ENCODE measurements at regions not wholly inside any gene's neighbourhood (a gene's known extent, or its start where the extent isn't known, plus 50 kb on each side); places are given as distances from the start of the nearest gene placed in this dataset.

DNA sequence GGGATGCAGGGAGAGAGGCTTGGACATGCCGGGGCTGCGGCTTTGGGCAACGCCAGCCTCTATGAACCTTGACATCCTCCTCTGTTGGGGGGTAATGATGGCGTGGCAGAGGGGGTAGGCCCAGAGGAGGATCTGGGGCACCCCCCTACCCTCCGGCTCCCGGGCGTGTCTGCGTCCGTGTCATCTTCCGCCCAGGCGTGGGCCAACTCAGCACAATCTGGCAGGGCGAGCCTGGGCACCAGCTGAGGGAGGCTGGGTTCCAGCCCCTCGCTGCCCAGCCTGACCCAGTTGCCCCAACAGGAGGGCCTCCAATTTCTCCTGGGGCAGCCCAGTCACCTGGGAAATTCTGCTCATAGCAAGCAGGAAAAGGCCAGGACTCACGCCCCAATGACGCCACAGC, 62.9 kb upstream of the IL17B start:
- no peak for DNase-seq

DNA sequence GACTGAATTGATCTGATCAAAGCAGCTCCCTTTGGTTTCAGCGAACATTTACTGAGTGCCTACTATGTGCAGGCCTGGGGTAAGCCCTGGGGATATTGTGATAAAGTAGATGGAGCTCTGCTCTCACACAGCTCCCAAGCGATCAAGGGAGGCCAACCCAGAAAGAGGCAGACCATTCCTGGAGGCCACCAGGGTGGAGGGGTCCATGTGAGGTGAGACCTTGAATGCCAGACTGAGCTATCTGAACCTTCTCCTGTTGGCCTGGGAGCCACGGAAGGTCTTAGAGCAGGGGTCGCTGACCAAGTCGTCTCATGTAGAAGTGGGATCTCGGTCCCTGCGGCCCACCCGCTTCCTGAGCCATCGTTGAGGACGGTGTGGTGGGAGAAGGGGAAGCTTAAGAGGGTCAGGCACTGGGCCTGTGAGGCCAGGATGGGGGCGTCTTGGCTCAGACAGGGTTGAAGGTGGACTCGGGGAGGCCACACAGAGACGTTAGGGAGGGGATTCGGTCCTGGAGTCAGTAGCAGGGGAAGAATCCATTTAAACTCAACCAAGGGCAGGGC, 62.2 kb upstream of the IL17B start:
- no peak for DNase-seq

DNA sequence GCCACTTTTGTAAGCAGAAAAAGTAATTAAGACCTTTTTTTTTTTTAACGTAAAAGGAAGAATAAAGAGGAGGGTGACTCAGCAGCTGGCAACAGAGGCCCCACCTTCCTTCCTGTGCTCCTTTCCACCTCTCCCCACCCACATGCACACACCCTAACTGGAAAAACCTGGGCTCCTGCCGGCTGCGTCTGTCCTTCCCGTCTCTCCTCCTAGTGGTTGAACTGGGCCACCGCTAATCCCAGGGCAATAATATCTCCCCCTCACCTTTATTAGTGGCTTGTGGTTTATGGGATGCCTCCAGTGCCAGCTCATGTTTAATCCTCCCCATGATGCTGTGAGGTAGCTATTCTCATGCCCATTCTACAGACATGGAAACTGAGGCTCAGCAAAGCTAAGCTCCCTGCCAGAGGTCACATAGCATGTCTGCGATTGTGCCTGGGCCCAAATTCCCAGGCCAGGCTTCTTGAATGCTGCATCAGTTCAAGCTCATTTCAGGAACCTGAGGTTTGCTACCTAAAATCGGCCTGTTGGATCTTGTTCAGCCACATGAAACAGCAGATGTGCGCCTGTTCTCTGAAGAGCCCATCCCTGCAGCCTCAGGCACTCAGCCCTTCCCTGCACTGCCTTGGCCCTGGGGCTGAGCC, 60.9 kb upstream of the IL17B start:
- no peak for DNase-seq

DNA sequence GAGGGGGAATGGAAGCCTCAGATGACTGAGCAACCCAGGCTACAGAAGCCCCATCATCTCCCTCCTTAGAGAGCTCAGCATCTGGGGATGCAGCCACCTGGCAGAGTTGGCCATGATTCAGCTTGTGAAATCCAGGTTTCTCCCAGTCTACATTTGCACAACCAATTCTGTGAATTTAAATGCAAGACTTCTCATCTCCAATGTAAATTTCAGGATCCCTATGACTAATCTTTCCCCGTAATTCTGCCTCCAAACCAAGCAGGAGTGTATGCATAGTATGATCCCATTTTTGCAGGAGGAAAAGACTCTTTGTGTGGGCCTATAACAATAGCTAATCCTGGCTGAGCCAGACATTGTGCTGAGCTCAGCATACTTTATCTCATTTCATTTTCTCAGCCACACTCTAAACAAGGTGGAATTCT, 59.6 kb upstream of the IL17B start:
- DNase-seq = no peak

DNA sequence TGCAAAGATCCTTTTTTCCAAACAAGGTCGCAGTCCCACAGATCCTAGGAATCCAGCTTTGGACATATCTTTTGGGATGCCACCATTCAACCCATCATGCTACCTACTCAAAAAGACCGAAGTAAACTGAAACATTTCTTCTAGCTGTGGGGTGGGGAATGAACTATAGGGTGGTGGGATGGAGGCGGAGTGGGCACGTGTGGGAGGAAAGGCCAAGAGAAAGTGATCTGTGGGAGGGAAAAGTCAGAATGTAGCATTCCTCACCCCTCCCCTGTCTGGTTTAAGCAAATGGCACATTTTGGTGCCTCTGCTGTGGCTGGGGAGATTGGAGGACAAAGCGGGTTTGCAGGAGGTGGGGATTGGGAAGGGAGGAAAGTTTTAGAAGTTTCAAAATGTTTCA, 59.2 kb upstream of the IL17B start:
- DNase-seq = no peak

DNA sequence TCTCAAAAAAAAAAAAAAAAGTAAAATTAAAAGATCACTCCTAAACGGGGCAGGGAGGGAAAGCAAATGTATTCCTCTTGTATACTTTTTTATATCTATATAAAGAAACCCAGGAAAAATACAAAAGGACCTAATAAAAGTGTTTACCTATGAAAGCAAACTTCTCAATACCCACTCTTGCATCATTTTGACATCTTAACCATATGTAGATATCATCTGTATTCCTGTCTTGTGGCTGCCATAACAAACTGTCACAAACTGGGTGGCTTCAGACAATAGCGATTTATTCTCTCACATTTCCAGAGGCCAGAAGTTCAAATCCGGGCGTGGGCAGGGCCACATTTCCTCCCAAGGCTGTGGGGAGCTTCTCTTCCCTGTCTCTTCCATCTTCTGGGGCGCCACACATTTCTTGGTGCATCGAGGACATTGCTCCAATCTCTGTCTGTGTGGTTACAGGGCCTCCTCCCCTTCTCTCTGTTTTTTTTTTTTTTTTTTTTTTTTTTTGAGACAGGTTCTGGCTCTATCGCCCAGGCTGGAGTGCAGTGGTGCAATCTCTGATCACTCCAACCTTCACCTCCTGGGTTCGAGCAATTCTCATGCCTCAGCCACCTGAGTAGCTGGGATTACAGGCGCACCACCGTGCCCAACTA, 58.4 kb upstream of the IL17B start:
- no peak for DNase-seq

DNA sequence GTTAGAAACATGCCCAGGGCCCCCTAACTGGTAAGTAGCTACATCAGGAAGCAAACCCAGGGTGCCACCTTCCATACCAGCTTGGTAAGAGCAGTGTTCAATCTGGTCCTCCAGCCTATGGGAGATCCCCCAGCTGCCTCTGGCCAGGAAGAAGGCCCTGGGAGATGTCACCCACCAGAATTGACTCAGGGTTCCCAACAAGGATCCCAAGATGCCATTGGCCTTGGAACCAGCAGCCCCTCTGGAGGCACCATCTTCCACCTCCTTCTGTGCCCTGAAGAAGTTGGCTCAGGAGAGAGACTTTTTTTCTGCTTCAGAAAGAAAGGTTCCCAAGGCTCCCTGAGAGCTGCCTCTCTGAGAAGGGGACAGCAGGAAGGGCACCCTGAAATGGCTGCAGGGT, 56.6 kb upstream of the IL17B start:
- no peak for DNase-seq

DNA sequence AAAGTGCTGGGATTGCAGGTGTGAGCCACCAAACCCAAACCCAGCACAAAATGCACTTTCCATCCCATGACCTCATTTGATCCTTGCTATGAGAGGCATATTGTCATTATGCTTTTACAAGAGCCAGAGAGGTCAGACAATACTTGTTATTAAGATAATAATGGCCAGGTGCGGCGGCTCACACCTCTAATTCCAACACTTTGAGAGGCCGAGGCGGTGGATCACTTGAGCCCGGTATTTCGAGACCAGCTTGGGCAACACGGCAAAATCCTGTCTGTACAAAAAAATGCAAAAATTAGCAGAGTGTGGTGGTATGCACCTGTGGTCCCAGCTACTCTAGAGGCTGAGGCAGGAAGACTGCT, 55.9 kb upstream of the IL17B start:
- no peak for DNase-seq

DNA sequence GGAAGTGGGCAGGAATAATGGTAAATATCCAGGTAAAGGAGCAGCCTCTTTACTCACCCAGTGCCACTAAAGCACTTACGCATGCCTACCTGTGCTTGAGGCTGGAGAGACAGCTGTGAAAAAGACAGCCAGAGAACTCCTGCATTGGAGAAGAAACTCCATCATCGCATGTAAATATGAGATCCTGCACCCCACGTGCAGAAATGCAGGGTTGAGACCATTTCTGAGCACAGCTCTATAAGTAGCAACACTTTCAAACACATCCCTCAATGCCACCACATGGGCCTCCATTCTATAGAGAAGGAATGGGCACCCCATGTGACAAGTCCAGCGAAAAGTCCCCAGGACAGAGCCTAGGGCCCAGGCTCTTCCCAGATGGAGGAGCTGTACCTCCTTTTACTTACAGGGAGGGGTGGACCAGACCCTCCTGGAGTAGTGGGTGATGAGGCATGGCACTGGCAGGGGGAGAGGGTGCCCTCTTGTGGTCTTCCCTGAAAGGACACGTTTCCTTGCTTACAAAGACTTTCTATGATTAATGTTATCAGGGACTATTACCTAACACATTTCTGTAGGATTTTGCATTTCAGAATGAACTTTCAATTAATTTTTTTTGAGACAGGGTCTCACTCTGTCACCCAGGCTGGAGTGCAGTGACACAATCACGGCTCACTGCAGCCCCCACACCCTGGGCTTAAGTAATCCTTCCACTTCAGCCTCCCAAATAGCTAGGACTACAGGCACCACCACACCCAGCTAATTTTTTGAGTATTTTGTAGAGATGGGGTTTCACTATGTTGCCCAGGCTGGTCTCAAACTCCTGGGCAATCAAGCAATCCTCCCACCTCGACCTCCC, 55.3 kb upstream of the IL17B start:
- DNase-seq = peak; percentile 66

DNA sequence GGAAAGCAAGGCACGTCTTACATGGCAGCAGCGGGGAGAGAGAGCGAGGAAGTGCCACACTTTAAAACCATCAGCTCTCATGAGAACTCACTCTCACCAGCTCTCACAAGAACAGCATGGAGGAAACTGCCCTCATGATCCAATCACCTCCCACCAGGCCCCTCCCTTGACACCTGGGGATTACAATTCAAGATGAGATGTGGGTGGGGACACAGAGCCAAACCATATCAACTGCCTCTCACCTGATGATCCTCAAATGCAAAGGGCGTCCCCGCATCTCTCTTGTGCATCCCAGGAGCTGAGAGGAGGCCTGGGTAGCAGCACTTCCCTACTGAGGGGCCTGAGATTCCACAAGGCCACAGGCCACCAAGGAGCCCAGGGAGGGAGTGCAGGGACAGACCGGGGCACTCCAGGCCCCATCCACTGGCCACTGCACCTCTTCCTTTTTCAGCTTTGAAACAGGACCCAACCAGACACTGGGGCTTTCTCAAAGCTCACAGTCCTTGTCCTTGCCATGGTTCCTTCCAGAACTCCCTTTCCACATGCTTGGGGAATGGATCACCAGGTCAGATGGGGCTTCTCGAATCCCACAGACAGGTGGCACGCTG, 54.5 kb upstream of the IL17B start:
- DNase-seq = no peak

DNA sequence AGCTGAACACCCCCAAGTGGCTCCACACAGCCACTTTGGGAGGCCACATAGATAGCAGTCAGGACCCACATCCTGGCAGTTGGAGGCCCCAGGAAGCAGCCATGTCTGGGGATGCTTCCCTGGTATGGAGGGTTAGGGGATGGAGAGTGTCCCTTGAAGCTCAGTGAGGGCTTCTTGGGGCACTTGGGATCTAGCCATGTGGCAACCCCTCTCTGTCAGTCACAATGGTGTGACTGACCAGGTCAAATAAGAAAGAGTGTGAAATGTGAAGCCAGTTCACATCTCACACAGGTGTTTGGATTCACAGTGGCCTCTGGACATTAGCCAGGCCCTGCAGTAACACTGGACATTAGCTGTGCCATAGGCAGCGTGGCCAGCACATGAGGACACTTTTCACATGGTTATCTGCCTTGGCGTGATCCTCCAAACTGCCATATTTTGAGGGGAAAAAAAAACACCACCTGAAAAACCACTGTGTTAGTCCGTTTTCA, 53.9 kb upstream of the IL17B start:
- no peak for DNase-seq

DNA sequence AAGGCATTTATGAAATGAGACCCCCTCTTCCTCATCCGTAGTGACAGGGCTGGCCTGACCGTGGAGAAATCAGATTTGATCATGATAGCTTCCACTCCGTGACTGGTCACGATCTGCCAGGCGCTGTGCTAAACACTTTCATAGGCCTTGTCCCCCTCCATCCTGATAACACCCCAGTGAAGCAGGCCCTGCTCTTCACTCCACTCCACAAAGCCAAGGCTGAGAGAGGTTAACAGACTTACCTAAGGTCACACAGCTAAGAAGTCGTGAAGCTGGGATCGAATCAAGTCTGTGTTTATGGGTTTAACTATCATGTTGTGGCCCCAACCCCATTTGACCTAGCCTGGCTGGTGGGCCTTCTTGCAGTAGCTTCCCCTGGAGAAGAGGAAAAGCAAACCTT, 53.3 kb upstream of the IL17B start:
- no peak for DNase-seq

DNA sequence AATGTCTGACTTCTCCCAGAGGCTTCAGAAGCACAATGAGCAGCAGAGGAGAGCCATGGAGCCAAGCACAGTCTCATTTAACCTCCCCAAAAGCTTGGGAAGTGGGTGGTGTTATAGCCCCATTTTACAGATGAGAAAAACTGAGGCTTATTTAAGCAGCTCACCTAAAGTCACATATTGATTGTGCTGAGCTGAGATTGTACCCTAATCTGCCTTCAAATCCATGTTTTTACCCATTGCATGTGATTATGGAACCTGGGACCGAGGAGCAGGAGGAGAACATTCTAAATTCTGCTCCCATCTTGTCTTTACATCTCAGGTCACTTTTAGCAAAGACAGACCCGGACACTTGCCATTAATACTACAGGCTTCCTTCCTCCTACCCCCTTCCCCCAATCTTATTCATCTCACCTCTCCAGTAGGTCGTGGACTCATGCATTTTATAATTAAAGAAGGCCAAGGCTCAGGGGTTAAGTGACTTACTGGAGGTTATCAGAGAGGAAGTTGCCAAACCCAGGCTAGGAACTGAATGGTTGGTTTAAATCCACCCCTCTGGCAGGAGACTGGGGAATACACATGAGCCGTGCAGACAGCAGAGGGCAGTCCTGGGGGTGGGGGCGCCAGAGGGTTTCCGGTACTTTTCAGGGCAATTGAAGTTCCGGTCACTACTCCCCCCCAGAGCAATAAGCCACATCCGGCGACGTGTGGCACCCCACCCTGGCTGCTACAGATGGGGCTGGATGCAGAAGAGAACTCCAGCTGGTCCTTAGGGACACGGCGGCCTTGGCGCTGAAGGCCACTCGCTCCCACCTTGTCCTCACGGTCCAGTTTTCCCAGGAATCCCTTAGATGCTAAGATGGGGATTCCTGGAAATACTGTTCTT, 51.0 kb upstream of the IL17B start:
- peak; percentile 23 for DNase-seq
